Neural cell (in vitro differentiated cells): ENCODE measurements at regions not wholly inside any gene's neighbourhood (a gene's known extent, or its start where the extent isn't known, plus 50 kb on each side); places are given as distances from the start of the nearest gene placed in this dataset.

Experiments
- H2AFZ ChIP-seq: fragments of 200-600, 300-800 bp; sonication (generic), shearing (Covaris generic); 2 replicates; pipeline ENCODE4 v1.6.0; 2014; ENCODE audit warnings: low read depth, mild to moderate bottlenecking, antibody characterized with exemption, low read length, moderate library complexity
- H3F3A ChIP-seq: fragments of 200-600 bp; shearing (Covaris generic); 2 replicates; pipeline ENCODE4 v1.6.1; 2016; ENCODE audit warnings: mild to moderate bottlenecking, moderate library complexity, mixed read lengths, antibody characterized with exemption, low read length; ENCODE audit not compliant: insufficient read depth, poor library complexity, severe bottlenecking
- H3K27ac ChIP-seq: fragments of 200-600, 300-800 bp; sonication (generic), shearing (Covaris generic); 2 replicates; pipeline ENCODE4 v1.5.1; 2014; ENCODE audit warnings: mild to moderate bottlenecking, low read length, moderate library complexity
- H3K27me3 ChIP-seq: fragments of 300-800, 200-600 bp; sonication (generic), shearing (Covaris generic); 2 replicates; pipeline ENCODE4 v1.6.0; 2014; ENCODE audit warnings: mild to moderate bottlenecking, low read depth, low read length, moderate library complexity; ENCODE audit not compliant: insufficient read depth
- H3K36me3 ChIP-seq: fragments of 300-800, 200-600 bp; sonication (generic), shearing (Covaris generic); 2 replicates; pipeline ENCODE4 v1.5.1; 2014; ENCODE audit warnings: mild to moderate bottlenecking, antibody characterized with exemption, low read length, moderate library complexity; ENCODE audit not compliant: insufficient read depth
- H3K4me2 ChIP-seq: fragments of 300-800, 200-600 bp; sonication (generic), shearing (Covaris generic); 2 replicates; pipeline ENCODE4 v1.6.0; 2014; ENCODE audit warnings: mild to moderate bottlenecking, low read length
- H3K4me3 ChIP-seq: fragments of 300-800, 200-600 bp; sonication (generic), shearing (Covaris generic); 2 replicates; pipeline ENCODE4 v1.5.1; 2014; ENCODE audit warnings: mild to moderate bottlenecking, low read length, moderate library complexity
- H3K79me2 ChIP-seq: fragments of 200-600 bp; shearing (Covaris generic); replicated peaks from 2 replicates; pipeline ENCODE4 v1.6.0; 2014; ENCODE audit warnings: mild to moderate bottlenecking, low read length, moderate library complexity; ENCODE audit not compliant: insufficient read depth
- H3K9ac ChIP-seq: fragments of 300-800, 200-600 bp; sonication (generic), shearing (Covaris generic); 2 replicates; pipeline ENCODE4 v1.6.1; 2016; ENCODE audit warnings: mild to moderate bottlenecking, low read length, mixed read lengths
- H3K9me2 ChIP-seq: fragments of 200-600 bp; shearing (Covaris generic); 2 replicates; pipeline ENCODE4 v1.6.1; 2016; ENCODE audit warnings: mild to moderate bottlenecking, low read length, mixed read lengths; ENCODE audit not compliant: insufficient read depth
- H3K9me3 ChIP-seq: fragments of 200-600, 300-800 bp; sonication (generic), shearing (Covaris generic); 2 replicates; pipeline ENCODE4 v1.6.1; 2016; ENCODE audit warnings: mild to moderate bottlenecking, mixed run types, low read length, moderate library complexity, mixed read lengths
- H4K20me1 ChIP-seq: fragments of 200-600 bp; shearing (Covaris generic); 2 replicates; pipeline ENCODE4 v1.6.1; 2016; ENCODE audit warnings: mild to moderate bottlenecking, mixed run types; ENCODE audit not compliant: insufficient read depth
- EP300 ChIP-seq: fragments of 450-650 bp; conservative IDR thresholded peaks from 2 replicates; pipeline ENCODE4 v1.6.1; 2014; ENCODE audit warnings: antibody characterized with exemption, mild to moderate bottlenecking, moderate library complexity; ENCODE audit not compliant: poor library complexity, severe bottlenecking
- EZH2 ChIP-seq: fragments of 200-600, 300-800 bp; shearing (Covaris generic), sonication (generic); IDR thresholded peaks from 2 replicates; pipeline ENCODE4 v1.6.1; 2014; ENCODE audit warnings: antibody characterized with exemption, low read length, borderline replicate concordance, mild to moderate bottlenecking; ENCODE audit not compliant: insufficient read depth, poor library complexity, severe bottlenecking
- MXI1 ChIP-seq: fragments of 450-650 bp; conservative IDR thresholded peaks from 2 replicates; pipeline ENCODE4 v1.6.1; 2014; ENCODE audit warnings: antibody characterized with exemption, mild to moderate bottlenecking; ENCODE audit not compliant: poor library complexity, severe bottlenecking
- POLR2AphosphoS5 ChIP-seq: IDR thresholded peaks from 2 replicates; pipeline ENCODE4 v1.6.1; 2012
- RAD21 ChIP-seq: fragments of 450-650 bp; conservative IDR thresholded peaks from 2 replicates; pipeline ENCODE4 v1.6.1; 2014; ENCODE audit warnings: antibody characterized with exemption, mild to moderate bottlenecking, moderate library complexity
- REST ChIP-seq: IDR thresholded peaks from 2 replicates; pipeline ENCODE4 v1.6.1; 2012; ENCODE audit warnings: borderline replicate concordance
- SMC3 ChIP-seq: fragments of 450-650 bp; conservative IDR thresholded peaks from 2 replicates; pipeline ENCODE4 v1.6.1; 2014; ENCODE audit warnings: antibody characterized with exemption, mild to moderate bottlenecking, moderate library complexity; ENCODE audit not compliant: poor library complexity
- TAF1 ChIP-seq: IDR thresholded peaks from 2 replicates; pipeline ENCODE4 v1.6.1; 2012; ENCODE audit warnings: low read depth
- TF ChIP-seq, protein P1 (sequence below): fragments of 450-650 bp; IDR thresholded peaks from 2 replicates; pipeline ENCODE4 v1.5.1; 2014; ENCODE audit warnings: antibody characterized with exemption, mild to moderate bottlenecking, moderate library complexity; ENCODE audit not compliant: poor library complexity, severe bottlenecking

- Histone ChIP-seq H3K79me2 (no peaks in the 10 kb centered on the region), H3K4me3 (no peak overlapping the region), H3K27me3 (no peaks in the 10 kb centered on the region), H3K9ac (no peak overlapping the region), H3F3A (no peaks in the 10 kb centered on the region), H3K4me2 (no peak overlapping the region), H3K9me3 (no peaks in the 10 kb centered on the region), H2AFZ (no peak overlapping the region), H3K27ac (no peak overlapping the region), H4K20me1 (no peaks in the 10 kb centered on the region), H3K9me2 (no peaks in the 10 kb centered on the region), H3K36me3 (no peaks in the 10 kb centered on the region)
- TF ChIP-seq, protein P1, sequence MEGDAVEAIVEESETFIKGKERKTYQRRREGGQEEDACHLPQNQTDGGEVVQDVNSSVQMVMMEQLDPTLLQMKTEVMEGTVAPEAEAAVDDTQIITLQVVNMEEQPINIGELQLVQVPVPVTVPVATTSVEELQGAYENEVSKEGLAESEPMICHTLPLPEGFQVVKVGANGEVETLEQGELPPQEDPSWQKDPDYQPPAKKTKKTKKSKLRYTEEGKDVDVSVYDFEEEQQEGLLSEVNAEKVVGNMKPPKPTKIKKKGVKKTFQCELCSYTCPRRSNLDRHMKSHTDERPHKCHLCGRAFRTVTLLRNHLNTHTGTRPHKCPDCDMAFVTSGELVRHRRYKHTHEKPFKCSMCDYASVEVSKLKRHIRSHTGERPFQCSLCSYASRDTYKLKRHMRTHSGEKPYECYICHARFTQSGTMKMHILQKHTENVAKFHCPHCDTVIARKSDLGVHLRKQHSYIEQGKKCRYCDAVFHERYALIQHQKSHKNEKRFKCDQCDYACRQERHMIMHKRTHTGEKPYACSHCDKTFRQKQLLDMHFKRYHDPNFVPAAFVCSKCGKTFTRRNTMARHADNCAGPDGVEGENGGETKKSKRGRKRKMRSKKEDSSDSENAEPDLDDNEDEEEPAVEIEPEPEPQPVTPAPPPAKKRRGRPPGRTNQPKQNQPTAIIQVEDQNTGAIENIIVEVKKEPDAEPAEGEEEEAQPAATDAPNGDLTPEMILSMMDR, result no peak
- TF ChIP-seq EZH2, result no peak
- no peak for TF ChIP-seq MXI1
- no peak for TF ChIP-seq RAD21
- TF ChIP-seq POLR2AphosphoS5, result no peak
Measured at GRCh38 chr1:66476774-66477173, 57.2 kb upstream of the SGIP1 start.

GRCh38 chr1:66478116-66478515, 55.8 kb upstream of the SGIP1 start:
- H3K4me2 ChIP-seq, result no peak overlapping the region
- no peak overlapping the region for H3K4me3 ChIP-seq
- H3F3A ChIP-seq, result no peaks in the 10 kb centered on the region
- H4K20me1 ChIP-seq, result no peaks in the 10 kb centered on the region
- H3K9me2 ChIP-seq, result no peaks in the 10 kb centered on the region
- H3K27me3 ChIP-seq, result no peaks in the 10 kb centered on the region
- TF ChIP-seq EZH2 (no peak), EP300 (no peak), RAD21 (no peak), TAF1 (no peak), REST (no peak)
- no peak overlapping the region for H2AFZ ChIP-seq
- no peaks in the 10 kb centered on the region for H3K9me3 ChIP-seq
- no peaks in the 10 kb centered on the region for H3K79me2 ChIP-seq
- H3K36me3 ChIP-seq, result no peaks in the 10 kb centered on the region
- H3K27ac ChIP-seq, result no peak overlapping the region
- H3K9ac ChIP-seq, result no peak overlapping the region

- no peak overlapping the region for H3K27ac ChIP-seq
- no peaks in the 10 kb centered on the region for H3K79me2 ChIP-seq
- no peaks in the 10 kb centered on the region for H3K9me3 ChIP-seq
- H3K9me2 ChIP-seq, result no peaks in the 10 kb centered on the region
- TF ChIP-seq SMC3, result no peak
- TF ChIP-seq TAF1, result no peak
- no peak for TF ChIP-seq RAD21
- no peak for TF ChIP-seq EZH2
- TF ChIP-seq REST, result no peak
- TF ChIP-seq MXI1, result no peak
- no peak for TF ChIP-seq POLR2AphosphoS5
- TF ChIP-seq, protein P1, result no peak
- no peak for TF ChIP-seq EP300
- H3K36me3 ChIP-seq, result no peaks in the 10 kb centered on the region
- no peak overlapping the region for H3K4me3 ChIP-seq
- no peak overlapping the region for H2AFZ ChIP-seq
- no peaks in the 10 kb centered on the region for H3K27me3 ChIP-seq
- no peaks in the 10 kb centered on the region for H3F3A ChIP-seq
- H3K9ac ChIP-seq, result no peak overlapping the region
- H4K20me1 ChIP-seq, result no peaks in the 10 kb centered on the region
- no peak overlapping the region for H3K4me2 ChIP-seq
Measured at GRCh38 chr1:66480162-66480561, 53.8 kb upstream of the SGIP1 start.
